Stimulated activated CD8-positive, alpha-beta memory T cell treated with anti-CD3 and anti-CD28 coated beads, Interleukin-12 subunit alpha, Interleukin-12 subunit beta, amount 100 ng/mL, for 1 hour (primary cell): ENCODE measurements at regions not wholly inside any gene's neighbourhood (a gene's known extent, or its start where the extent isn't known, plus 50 kb on each side); places are given as distances from the start of the nearest gene placed in this dataset.

Experiments
- DNase-seq: peaks from one replicate; pipeline ENCODE4 v3.0.0-alpha.2; 2020; ENCODE audit warnings: low read depth

- no peak for DNase-seq
Observed at GRCh38 chr16:65793781-65794180, 572.7 kb upstream of the CDH5 start.

- no peak for DNase-seq
Observed at GRCh38 chr16:65790768-65791167, 575.7 kb upstream of the CDH5 start.

GRCh38 chr16:65789161-65789945 is 577.1 kb upstream of the CDH5 start:
- no peak for DNase-seq

GRCh38 chr16:65788434-65789140 is 577.9 kb upstream of the CDH5 start:
- DNase-seq = no peak

GRCh38 chr16:65787921-65788320 is 578.6 kb upstream of the CDH5 start:
- DNase-seq = no peak

GRCh38 chr16:65786916-65787315 is 579.6 kb upstream of the CDH5 start:
- DNase-seq = no peak

- no peak for DNase-seq
Observed at GRCh38 chr16:65783709-65784474, 582.6 kb upstream of the CDH5 start.

- no peak for DNase-seq
Observed at GRCh38 chr16:65782611-65783600, 583.6 kb upstream of the CDH5 start.

GRCh38 chr16:65781855-65782254 is 584.6 kb upstream of the CDH5 start:
- DNase-seq = no peak

GRCh38 chr16:65781363-65781762 is 585.1 kb upstream of the CDH5 start:
- no peak for DNase-seq

GRCh38 chr16:65779201-65779600 is 587.3 kb upstream of the CDH5 start:
- no peak for DNase-seq

- no peak for DNase-seq
Observed at GRCh38 chr16:65776639-65777183, 589.8 kb upstream of the CDH5 start.

GRCh38 chr16:65775829-65776228 is 590.7 kb upstream of the CDH5 start:
- DNase-seq = no peak

- no peak for DNase-seq
Observed at GRCh38 chr16:65774350-65774749, 592.1 kb upstream of the CDH5 start.

GRCh38 chr16:65773301-65773874 is 593.1 kb upstream of the CDH5 start:
- no peak for DNase-seq

- DNase-seq = no peak
Observed at GRCh38 chr16:65772134-65772732, 594.3 kb upstream of the CDH5 start.

- DNase-seq = no peak
Observed at GRCh38 chr16:65771707-65772106, 594.8 kb upstream of the CDH5 start.

- DNase-seq = no peak
Observed at GRCh38 chr16:65770752-65771151, 595.7 kb upstream of the CDH5 start.

- no peak for DNase-seq
Observed at GRCh38 chr16:65769776-65770438, 596.6 kb upstream of the CDH5 start.

GRCh38 chr16:65769055-65769465 is 597.4 kb upstream of the CDH5 start:
- DNase-seq = no peak
